GM10266 (cell line): ENCODE measurements at regions not wholly inside any gene's neighbourhood (a gene's known extent, or its start where the extent isn't known, plus 50 kb on each side); places are given as distances from the start of the nearest gene placed in this dataset.

Experiments used
- DNase-seq: peaks from one replicate; pipeline ENCODE4 v3.0.0; 2012; ENCODE audit errors: extremely low spot score
- CTCF ChIP-seq: IDR thresholded peaks from 2 replicates; pipeline ENCODE4 v1.5.1; 2012; ENCODE audit warnings: mild to moderate bottlenecking, low read depth; ENCODE audit not compliant: control insufficient read depth, insufficient read depth; ENCODE audit errors: missing control alignments

GRCh38 chr6:148087659-148088058, 255.0 kb upstream of the SASH1 start:
- TF ChIP-seq CTCF: no peak

GRCh38 chr6:148090326-148090725, 252.3 kb upstream of the SASH1 start:
- no peak for TF ChIP-seq CTCF
- DNase-seq: no peak

More at GRCh38 chr6:148087659-148088058, 255.0 kb upstream of the SASH1 start:
- DNase-seq: no peak

GRCh38 chr6:148091394-148091793, 251.2 kb upstream of the SASH1 start:
- no peak for DNase-seq
- TF ChIP-seq CTCF: no peak

- no peak for TF ChIP-seq CTCF
- no peak for DNase-seq
These were observed 239.2 kb upstream of the SASH1 start for GRCh38 chr6:148103436-148103835.

GRCh38 chr6:148104131-148104530, 238.5 kb upstream of the SASH1 start:
- no peak for DNase-seq
- no peak for TF ChIP-seq CTCF

- DNase-seq: no peak
- no peak for TF ChIP-seq CTCF
These were observed 236.9 kb upstream of the SASH1 start for GRCh38 chr6:148105695-148106094.

GRCh38 chr6:148107911-148108310, 234.7 kb upstream of the SASH1 start:
- DNase-seq: no peak

More at GRCh38 chr6:148107911-148108310, 234.7 kb upstream of the SASH1 start:
- no peak for TF ChIP-seq CTCF
